NCI-H1930 (cell line): ENCODE measurements at regions not wholly inside any gene's neighbourhood (a gene's known extent, or its start where the extent isn't known, plus 50 kb on each side); places are given as distances from the start of the nearest gene placed in this dataset.

Source experiments
- DNase-seq, 2 experiments: peaks; one replicate each; lab custom pipeline; 2025; lab: John Stamatoyannopoulos, UW

GRCh38 chr1:75079538-75080290 lies 54.5 kb upstream of the LHX8 start:
- no peak for DNase-seq

DNA sequence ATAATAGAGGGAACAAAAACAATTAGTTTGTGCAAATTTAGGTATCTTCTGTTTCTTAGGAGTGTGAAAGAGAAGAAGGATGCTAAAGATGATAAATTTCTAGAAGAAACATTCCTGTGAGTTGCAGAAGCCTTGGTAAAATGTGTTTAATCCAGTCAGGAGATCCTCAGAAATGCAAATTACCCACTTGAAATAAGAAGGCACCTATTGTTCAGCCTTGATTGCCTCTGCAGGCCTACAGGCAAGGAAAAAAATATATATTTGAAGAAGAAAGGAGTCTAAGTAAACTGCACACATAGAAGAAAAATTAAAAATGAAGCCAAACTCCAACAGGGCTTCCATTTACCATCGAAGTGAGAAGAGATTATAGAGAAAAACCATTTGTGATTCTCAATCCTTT lies 51.0 kb upstream of the LHX8 start:
- DNase-seq, result no peak

- DNase-seq, result no peak
Observed at GRCh38 chr1:75083848-75084514, 50.2 kb upstream of the LHX8 start.
